Stimulated activated CD8-positive, alpha-beta memory T cell treated with anti-CD3 and anti-CD28 coated beads, Interleukin-4, amount 100 ng/mL, for 24 hours (primary cell): ENCODE measurements at regions not wholly inside any gene's neighbourhood (a gene's known extent, or its start where the extent isn't known, plus 50 kb on each side); places are given as distances from the start of the nearest gene placed in this dataset.

Source experiments
- DNase-seq: peaks from one replicate; pipeline ENCODE4 v3.0.0-alpha.2; 2020; ENCODE audit warnings: low read depth

DNA sequence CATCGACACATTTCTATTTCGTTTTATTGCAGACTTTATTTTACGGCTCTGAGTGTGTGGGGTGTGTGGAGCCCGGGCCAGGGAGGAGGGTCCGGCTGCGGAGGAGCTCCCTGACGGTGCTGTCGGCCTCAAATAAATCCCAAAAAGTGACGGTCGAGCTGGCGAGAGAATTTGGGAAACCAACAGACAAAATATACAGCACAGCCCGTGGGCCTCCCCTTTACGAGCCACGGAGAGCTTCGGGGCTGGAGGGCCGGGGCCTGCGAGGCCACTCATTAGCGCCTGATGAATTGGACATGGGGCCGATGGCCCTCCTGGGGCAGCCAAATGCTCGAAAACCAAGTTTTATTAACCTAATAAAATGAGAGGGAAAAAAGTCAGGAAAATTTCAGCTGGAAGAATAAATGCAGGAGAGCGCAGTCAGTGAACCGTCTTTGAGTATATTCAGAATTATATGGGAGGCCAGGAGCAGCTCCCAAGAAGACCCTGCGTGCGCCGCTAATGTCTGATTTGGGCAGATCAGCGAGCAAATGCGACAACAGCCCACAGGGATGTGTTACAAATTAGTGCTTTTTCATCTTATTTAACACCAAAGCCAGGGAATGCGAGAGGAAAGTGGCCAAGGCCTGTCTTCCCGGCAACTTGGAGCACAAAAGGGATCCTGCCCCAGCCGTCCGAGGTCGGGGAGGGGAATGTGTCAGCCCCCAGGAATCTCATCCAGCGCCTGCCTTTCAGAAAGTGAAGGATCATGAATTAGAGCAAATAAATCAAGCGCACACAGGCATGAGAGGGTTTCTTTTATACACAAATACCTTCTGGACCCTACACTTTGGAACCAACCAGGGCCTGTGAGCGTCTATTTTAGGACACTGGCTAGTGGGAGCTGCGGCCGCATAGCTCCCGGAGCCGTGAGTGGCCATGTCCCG is 249.1 kb downstream of the C16orf95 start:
- DNase-seq = no peak

GRCh38 chr16:87068762-87069150 is 248.4 kb downstream of the C16orf95 start:
- no peak for DNase-seq

DNA sequence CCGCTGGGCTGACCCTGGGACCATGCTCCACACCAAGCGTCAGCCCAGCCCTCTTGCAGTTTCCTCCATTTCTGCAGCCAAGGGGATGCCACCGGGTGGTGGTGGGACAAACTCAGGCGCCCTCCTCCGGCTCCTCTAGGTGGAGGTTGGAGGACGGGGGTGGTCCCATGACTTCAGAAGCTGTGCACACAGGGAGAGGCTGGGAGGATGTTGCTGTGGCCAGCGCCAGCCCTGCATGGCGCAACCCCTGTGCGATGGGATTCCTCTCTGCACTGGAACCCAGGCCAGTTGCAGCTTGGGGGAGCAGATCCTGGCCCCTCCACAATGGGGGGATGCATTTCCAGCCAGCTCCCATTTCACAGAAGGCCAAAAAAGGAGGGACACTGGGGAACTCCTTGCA is 246.5 kb downstream of the C16orf95 start:
- no peak for DNase-seq

- DNase-seq = no peak
These were observed 245.1 kb downstream of the C16orf95 start for GRCh38 chr16:87072101-87072500.

GRCh38 chr16:87074641-87075318 is 242.4 kb downstream of the C16orf95 start:
- DNase-seq = no peak

DNA sequence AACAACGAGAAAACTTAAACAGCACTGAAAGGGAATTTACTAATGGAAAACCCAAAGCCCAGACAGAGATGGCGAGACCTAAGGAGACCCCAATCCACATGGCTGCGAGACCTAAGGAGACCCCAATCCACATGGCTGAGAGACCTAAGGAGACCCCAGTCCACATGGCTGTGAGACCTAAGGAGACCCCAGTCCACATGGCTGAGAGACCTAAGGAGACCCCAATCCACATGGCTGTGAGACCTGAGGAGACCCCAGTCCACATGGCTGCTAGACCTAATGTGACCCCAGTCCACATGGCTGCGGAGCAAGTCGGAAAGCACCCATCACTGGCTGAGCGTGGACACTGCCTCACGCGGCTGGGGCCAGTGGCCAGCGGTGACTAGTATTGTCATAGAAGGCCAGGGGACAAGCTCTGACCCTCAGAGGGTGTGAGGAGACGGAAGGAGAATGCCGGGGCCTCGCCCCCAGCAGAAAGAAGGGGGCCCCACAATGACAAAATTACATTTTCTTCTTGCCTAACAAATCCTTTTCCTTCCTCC is 241.8 kb downstream of the C16orf95 start:
- no peak for DNase-seq

GRCh38 chr16:87076331-87076949 is 240.8 kb downstream of the C16orf95 start:
- DNase-seq = no peak

GRCh38 chr16:87076950-87077749 is 240.0 kb downstream of the C16orf95 start:
- peak; percentile 17 for DNase-seq

GRCh38 chr16:87077750-87078127 is 239.5 kb downstream of the C16orf95 start:
- no peak for DNase-seq

- DNase-seq = no peak
These were observed 236.5 kb downstream of the C16orf95 start for GRCh38 chr16:87080571-87081167.

- no peak for DNase-seq
These were observed 231.8 kb downstream of the C16orf95 start for GRCh38 chr16:87085441-87085840.

- no peak for DNase-seq
These were observed 231.0 kb downstream of the C16orf95 start for GRCh38 chr16:87086156-87086555.

DNA sequence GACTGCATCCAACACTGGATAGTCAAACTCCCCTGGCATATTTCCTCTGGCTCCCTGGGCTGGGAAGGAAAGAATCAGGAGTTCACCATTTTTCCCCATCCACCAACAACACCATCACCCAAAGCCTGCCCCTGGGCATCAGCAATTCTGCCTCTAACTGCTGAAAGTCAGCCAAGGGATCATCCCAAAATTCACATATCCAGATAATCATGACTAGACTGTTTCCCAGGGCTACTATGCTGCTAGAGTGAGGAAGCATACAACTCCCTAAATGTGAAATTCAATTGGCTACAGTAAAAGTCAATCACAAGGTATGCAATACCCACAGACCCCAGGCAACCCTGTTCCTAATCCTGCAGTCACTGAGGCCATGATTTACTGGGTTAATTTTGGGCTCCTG is 230.6 kb downstream of the C16orf95 start:
- no peak for DNase-seq

DNA sequence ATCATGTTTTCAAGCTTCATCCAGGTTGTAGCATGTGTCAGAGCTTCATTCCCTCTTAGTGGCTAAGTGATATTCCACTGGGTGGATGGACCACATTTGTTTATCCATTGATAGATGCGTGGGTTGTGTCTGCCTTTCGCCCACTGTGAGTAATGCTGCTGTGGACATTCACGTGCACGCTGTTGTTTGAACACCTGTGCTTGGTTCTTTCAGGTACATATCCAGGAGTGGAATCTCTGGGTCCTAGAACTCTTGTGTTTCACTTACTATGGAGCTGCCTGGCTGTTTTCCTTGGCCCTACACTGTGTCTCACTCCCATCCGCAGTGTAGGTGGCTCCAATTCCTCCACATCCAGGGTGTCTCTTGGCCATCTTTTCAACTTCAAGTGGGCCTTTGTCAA is 224.2 kb downstream of the C16orf95 start:
- no peak for DNase-seq

GRCh38 chr16:87093804-87094555 is 223.2 kb downstream of the C16orf95 start:
- no peak for DNase-seq

DNA sequence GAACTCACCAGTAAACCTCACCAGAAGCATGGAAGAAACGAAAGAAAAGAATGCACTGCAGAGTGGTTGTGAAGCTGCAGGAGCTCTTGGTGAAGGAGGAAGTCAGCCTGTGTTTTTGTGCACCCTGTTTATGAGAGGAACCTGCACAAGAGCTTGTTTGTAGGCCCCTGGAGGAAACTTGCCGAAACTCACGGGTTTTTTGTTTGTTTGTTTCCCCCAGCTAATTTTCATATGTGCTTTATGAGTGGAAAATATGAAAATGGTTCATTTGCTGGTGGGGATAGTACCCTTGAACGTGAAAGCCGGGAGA is 222.7 kb downstream of the C16orf95 start:
- DNase-seq = no peak

DNA sequence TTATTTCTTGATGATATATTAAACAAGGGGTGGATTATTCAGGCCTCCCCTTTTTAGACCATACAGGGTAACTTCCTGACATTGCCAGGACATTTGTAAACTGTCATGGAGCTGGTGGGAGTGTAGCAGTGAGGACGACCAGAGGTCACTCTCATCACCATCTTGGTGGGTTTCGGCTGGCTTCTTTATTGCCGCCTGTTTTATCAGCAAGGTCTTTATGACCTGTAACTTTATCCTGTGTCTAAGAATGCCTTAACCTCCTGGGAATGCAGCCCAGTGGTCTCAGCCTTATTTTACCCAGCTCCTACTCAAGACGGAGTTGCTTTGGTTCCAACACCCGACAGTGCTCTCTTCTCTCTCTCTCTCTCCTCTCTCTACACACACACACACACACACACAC is 221.9 kb downstream of the C16orf95 start:
- DNase-seq = no peak

DNA sequence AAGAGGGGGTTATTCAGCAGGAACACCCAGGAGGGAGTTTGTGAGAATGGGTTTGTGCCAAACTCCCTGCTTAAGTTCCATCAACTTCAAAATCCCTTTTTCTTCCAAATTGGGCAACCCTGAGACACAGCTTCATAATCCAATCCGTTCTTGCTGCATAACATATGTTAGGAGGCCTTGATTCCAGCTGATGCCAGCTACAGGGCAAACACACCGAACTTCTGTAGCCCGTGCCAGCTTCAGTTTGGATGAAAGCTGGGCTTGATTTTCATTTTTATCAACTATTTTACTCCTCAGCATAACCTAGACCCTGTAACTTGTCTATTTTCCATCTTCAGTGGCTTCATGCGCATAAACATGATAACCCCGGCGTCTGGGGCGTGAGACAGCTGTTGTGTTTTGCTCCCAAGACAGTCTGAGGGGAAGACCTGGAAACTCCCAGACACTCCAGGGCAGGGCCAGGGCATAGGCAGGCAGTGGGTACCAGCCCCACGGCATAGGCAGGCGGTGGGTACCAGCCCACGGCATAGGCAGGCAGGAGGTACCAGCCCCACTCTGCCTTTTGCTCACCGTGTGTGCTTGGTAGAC is 220.4 kb downstream of the C16orf95 start:
- DNase-seq = no peak

DNA sequence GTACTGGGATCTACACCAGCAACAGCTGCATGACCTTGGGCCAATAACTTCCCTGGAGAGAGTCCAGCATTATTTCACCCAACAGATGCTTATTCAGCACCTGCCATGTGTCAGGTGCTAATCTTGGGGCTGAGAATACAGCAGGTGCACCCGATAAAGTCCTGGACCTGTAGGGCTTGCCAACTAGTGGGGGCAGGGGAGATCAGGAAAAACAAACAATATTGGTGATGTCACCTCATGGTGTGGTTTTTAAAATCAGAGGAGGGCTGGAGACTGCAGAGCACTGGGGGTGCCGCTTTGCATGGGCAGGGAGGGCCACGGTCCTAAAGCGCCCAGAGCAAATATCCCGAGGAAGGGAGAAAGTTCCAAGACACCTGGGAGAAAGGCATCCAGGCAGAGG is 218.8 kb downstream of the C16orf95 start:
- no peak for DNase-seq

GRCh38 chr16:87098976-87099720 is 218.0 kb downstream of the C16orf95 start:
- DNase-seq = no peak
